CD4-positive, alpha-beta T cell (primary cell): ENCODE measurements at regions not wholly inside any gene's neighbourhood (a gene's known extent, or its start where the extent isn't known, plus 50 kb on each side); places are given as distances from the start of the nearest gene placed in this dataset.

Experiments used
- ATAC-seq: fragments of 200-7000 bp; cut with Tn5 transposase; one replicate; pipeline ENCODE4 v1.10.0; 2022; ENCODE audit warnings: mild to moderate bottlenecking; ENCODE audit not compliant: poor library complexity
- CTCF ChIA-PET: fragments of 350-600 bp; sonication (Branson Sonifier 250); formaldehyde crosslinking; loops from one replicate; lab custom pipeline; 2021; ENCODE audit warnings: antibody characterized with exemption, inconsistent platforms; lab: Charles Lee
- POLR2A ChIA-PET: fragments of 350-600 bp; sonication (Branson Sonifier 250); formaldehyde crosslinking; loops from one replicate; lab custom pipeline; 2021; ENCODE audit warnings: antibody characterized with exemption, inconsistent platforms; lab: Charles Lee
- DNase-seq, 14 experiments: peaks; one replicate each; pipeline ENCODE4 v3.0.0-alpha.2; 2013 to 2020; ENCODE audit warnings: mixed read lengths in 2 of 14
- H3K27ac ChIP-seq, 2 donors: one replicate each; pipeline versions ENCODE4 v1.5.1 to v1.7.0; 2013; ENCODE audit warnings: low read length in 2 of 2, low read depth in 1 of 2, mild to moderate bottlenecking in 1 of 2
- H3K27me3 ChIP-seq, 2 experiments: 1 replicate in 1 of 2; 2 replicates in 1 of 2; pipeline versions ENCODE4 v1.6.1 to v1.7.0; 2013; ENCODE audit warnings: low read length in 2 of 2, control low read depth in 1 of 2, mild to moderate bottlenecking in 1 of 2, moderate library complexity in 1 of 2; ENCODE audit not compliant: insufficient read depth in 2 of 2, control insufficient read depth in 1 of 2
- H3K36me3 ChIP-seq: one replicate; pipeline ENCODE4 v1.6.1; 2013; ENCODE audit warnings: low read length, control low read depth; ENCODE audit not compliant: insufficient read depth
- H3K4me1 ChIP-seq: one replicate; pipeline ENCODE4 v1.6.1; 2013; ENCODE audit warnings: low read length, control low read depth; ENCODE audit not compliant: insufficient read depth
- H3K4me3 ChIP-seq: one replicate; pipeline ENCODE4 v1.5.1; 2013; ENCODE audit warnings: mild to moderate bottlenecking, low read length, moderate library complexity
- H3K9me3 ChIP-seq, 2 experiments: 1 replicate in 1 of 2; 2 replicates in 1 of 2; pipeline versions ENCODE4 v1.6.1 to v1.7.0; 2013; ENCODE audit warnings: low read length in 2 of 2, mild to moderate bottlenecking in 2 of 2, control low read depth in 1 of 2, moderate library complexity in 1 of 2; ENCODE audit not compliant: control insufficient read depth in 1 of 2, insufficient read depth in 1 of 2
- H3K27ac Mint-ChIP-seq: one replicate; pipeline ENCODE4 v1.8.0; 2020; ENCODE audit warnings: mixed read lengths
- H3K27me3 Mint-ChIP-seq: one replicate; pipeline ENCODE4 v1.8.0; 2021; ENCODE audit warnings: mixed read lengths
- H3K36me3 Mint-ChIP-seq: one replicate; pipeline ENCODE4 v1.8.0; 2021; ENCODE audit warnings: low read depth, mixed read lengths
- H3K4me1 Mint-ChIP-seq: one replicate; pipeline ENCODE4 v1.8.0; 2021; ENCODE audit warnings: low read depth, mixed read lengths
- H3K4me3 Mint-ChIP-seq: one replicate; pipeline ENCODE4 v1.8.0; 2020; ENCODE audit warnings: mild to moderate bottlenecking, mixed read lengths
- H3K9me3 Mint-ChIP-seq: one replicate; pipeline ENCODE4 v1.8.0; 2020; ENCODE audit warnings: mixed read lengths
- intact Hi-C, 2 experiments: fragments of 100-400 bp; cut with DNase I in 1 of 2; cut with micrococcal nuclease in 1 of 2; formaldehyde crosslinking; loops; one replicate each; pipeline versions ENCODE4 v1.15.1 to v1.9.0; 2023 to 2025; cut with DNase I, micrococcal nuclease
- TF ChIP-seq, protein P1 (sequence below): fragments of 200-600 bp; IDR thresholded peaks from one replicate; pipeline ENCODE4 v1.8.0; 2022; ENCODE audit warnings: antibody characterized with exemption, mild to moderate bottlenecking

DNA sequence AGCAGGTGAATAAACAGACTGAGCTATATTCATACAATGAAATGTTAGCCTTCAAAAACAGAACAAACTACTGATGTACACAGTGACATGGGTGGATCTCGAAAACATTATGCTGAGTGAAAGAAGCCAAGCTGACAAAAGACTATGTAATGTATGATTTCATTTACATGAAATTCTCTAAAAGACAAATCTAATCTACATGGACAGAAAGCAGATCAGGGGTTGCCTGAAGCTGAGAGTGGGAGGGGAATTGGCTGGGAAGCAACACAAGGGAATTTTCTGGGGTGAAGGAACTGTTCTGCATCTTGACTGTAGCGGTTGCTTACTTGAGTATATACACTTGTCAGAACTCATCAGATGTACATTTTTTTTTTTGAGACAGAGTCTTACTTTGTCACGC, 121.7 kb upstream of the SVIL start:
- ChIA-PET CTCF (no interaction called here), POLR2A (no interaction called here)
- Mint-ChIP-seq H3K27ac (no peak overlapping the region), H3K9me3 (no peaks in the 10 kb centered on the region), H3K4me1 (no peaks in the 10 kb centered on the region), H3K36me3 (no peaks in the 10 kb centered on the region), H3K4me3 (no peak overlapping the region), H3K27me3 (peaks cover 5% of the 10 kb centered on the region)
- Histone ChIP-seq H3K4me3 (no peak overlapping the region), H3K9me3 (no peaks in the 10 kb centered on the region), H3K36me3 (no peaks in the 10 kb centered on the region), H3K27ac (no peak overlapping the region), H3K27me3 (no peaks in the 10 kb centered on the region), H3K4me1 (no peaks in the 10 kb centered on the region)
- intact Hi-C loops: no loop called here
- TF ChIP-seq, protein P1, sequence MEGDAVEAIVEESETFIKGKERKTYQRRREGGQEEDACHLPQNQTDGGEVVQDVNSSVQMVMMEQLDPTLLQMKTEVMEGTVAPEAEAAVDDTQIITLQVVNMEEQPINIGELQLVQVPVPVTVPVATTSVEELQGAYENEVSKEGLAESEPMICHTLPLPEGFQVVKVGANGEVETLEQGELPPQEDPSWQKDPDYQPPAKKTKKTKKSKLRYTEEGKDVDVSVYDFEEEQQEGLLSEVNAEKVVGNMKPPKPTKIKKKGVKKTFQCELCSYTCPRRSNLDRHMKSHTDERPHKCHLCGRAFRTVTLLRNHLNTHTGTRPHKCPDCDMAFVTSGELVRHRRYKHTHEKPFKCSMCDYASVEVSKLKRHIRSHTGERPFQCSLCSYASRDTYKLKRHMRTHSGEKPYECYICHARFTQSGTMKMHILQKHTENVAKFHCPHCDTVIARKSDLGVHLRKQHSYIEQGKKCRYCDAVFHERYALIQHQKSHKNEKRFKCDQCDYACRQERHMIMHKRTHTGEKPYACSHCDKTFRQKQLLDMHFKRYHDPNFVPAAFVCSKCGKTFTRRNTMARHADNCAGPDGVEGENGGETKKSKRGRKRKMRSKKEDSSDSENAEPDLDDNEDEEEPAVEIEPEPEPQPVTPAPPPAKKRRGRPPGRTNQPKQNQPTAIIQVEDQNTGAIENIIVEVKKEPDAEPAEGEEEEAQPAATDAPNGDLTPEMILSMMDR: no peak
- DNase-seq (no peak), ATAC-seq (no peak)

DNA sequence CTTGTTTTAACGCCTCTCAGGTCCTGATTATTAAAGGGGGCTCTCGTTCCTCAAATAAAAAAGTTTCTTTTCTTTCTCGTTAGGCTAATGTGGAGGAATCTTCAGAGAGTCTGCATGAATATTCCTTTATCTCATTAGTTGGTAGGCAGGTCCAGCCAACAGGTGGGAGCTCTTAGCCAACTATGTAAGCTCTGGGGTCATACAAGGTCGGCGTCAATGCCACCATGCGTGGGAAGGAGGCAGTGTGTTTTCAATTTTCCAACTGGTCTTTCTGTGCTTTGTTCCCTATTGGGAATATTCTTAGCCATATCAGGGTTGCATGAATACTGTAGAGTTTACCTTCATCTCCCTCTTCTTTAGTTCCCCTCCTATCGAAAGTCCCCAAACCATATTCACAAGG, 118.5 kb upstream of the SVIL start:
- Mint-ChIP-seq H3K9me3 (no peaks in the 10 kb centered on the region), H3K4me3 (no peak overlapping the region), H3K27me3 (peaks cover 11% of the 10 kb centered on the region), H3K27ac (no peak overlapping the region), H3K36me3 (no peaks in the 10 kb centered on the region), H3K4me1 (no peaks in the 10 kb centered on the region)
- ChIA-PET CTCF (no interaction called here), POLR2A (interaction anchor here (1.2 kb wide), 1 partner anchor 17 kb away, joined by 3 read pairs; no protein-coding TSS in a partner anchor)
- TF ChIP-seq, protein P1: no peak
- no peaks in the 10 kb centered on the region for H3K9me3 ChIP-seq
- peaks cover 0 to 5% of the 10 kb centered on the region in 2 experiments for H3K27me3 ChIP-seq
- no peaks in the 10 kb centered on the region for H3K36me3 ChIP-seq
- no peak overlapping the region for H3K4me3 ChIP-seq
- no peak for ATAC-seq
- no peak for DNase-seq
- H3K4me1 ChIP-seq: no peaks in the 10 kb centered on the region
- H3K27ac ChIP-seq: no peak overlapping the region
- intact Hi-C loops: no loop called here

DNA sequence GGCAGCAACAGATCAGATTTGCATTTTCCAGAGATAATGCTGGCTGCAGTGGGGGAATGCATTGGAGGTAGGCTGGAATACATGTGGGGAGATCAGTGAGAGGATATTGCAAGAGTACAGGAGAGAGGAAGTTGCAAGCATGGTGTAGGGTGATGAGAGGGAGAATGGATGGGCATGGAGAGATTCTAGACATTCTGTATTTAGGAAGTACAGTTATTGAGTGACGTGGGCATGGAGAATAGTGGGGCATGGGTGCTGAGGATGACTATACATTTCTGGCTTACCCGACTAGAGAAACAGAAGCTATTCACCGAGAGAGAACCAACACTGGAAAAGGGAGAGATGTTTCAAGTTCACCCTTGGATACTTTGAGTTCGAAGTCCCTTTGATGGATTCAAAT, 116.9 kb upstream of the SVIL start:
- no peak for DNase-seq
- Histone ChIP-seq H3K4me3 (no peak overlapping the region), H3K36me3 (no peaks in the 10 kb centered on the region), H3K27ac (no peak overlapping the region), H3K27me3 (peaks cover 0 to 5% of the 10 kb centered on the region in 2 experiments), H3K9me3 (no peaks in the 10 kb centered on the region), H3K4me1 (no peaks in the 10 kb centered on the region)
- H3K4me3 Mint-ChIP-seq: no peak overlapping the region
- H3K9me3 Mint-ChIP-seq: no peaks in the 10 kb centered on the region
- no peaks in the 10 kb centered on the region for H3K4me1 Mint-ChIP-seq
- H3K27me3 Mint-ChIP-seq: peaks cover 15% of the 10 kb centered on the region
- ChIA-PET CTCF (no interaction called here), POLR2A (no interaction called here)
- ATAC-seq: no peak
- no peak overlapping the region for H3K27ac Mint-ChIP-seq
- H3K36me3 Mint-ChIP-seq: no peaks in the 10 kb centered on the region
- intact Hi-C loops: no loop called here
- TF ChIP-seq, protein P1: no peak
